ENCODE measurements at regions not wholly inside any gene's neighbourhood (a gene's known extent, or its start where the extent isn't known, plus 50 kb on each side); places are given as distances from the start of the nearest gene placed in this dataset.

DNA sequence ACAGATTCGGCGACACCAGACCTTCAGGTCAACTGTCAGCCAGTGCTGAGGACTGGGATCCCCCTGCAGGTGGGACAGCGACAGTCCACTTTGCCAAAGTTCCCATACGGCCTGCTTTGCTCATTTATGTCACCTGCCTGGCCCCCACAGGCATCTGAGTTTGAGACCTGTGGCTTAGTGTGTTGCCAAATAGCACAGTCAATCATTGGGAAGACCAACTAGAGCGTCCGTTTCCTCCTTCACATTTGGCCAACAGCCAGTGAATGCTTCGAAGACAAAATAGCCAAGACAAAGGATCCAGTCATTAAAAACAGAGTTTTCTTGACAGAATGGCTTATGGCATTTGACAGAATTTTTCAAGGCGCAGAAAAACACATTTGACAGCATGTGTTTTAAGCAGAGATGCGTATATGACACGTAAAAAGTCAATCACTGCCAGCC, 113.8 kb downstream of the ABCC12 start:
- peak; percentile 20 for DNase-seq (ENCODE audit: low spot score, unreplicated experiment)
- no peaks in the 10 kb centered on the region for H3K36me3 Mint-ChIP-seq (ENCODE audit: insufficient read depth)
- H3K4me1 Mint-ChIP-seq (ENCODE audit: low read depth): peaks cover 2% of the 10 kb centered on the region
- no peak overlapping the region for H3K4me3 Mint-ChIP-seq (ENCODE audit: low read depth)
- no peaks in the 10 kb centered on the region for H3K27me3 Mint-ChIP-seq
- TF ChIP-seq, protein P1, sequence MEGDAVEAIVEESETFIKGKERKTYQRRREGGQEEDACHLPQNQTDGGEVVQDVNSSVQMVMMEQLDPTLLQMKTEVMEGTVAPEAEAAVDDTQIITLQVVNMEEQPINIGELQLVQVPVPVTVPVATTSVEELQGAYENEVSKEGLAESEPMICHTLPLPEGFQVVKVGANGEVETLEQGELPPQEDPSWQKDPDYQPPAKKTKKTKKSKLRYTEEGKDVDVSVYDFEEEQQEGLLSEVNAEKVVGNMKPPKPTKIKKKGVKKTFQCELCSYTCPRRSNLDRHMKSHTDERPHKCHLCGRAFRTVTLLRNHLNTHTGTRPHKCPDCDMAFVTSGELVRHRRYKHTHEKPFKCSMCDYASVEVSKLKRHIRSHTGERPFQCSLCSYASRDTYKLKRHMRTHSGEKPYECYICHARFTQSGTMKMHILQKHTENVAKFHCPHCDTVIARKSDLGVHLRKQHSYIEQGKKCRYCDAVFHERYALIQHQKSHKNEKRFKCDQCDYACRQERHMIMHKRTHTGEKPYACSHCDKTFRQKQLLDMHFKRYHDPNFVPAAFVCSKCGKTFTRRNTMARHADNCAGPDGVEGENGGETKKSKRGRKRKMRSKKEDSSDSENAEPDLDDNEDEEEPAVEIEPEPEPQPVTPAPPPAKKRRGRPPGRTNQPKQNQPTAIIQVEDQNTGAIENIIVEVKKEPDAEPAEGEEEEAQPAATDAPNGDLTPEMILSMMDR (IDR thresholded peaks at IDR 0.05; ENCODE audit: unreplicated experiment): peak; percentile 63
- no peaks in the 10 kb centered on the region for H3K9me3 Mint-ChIP-seq (ENCODE audit: low read depth)
- no peak overlapping the region for H3K27ac Mint-ChIP-seq

DNA sequence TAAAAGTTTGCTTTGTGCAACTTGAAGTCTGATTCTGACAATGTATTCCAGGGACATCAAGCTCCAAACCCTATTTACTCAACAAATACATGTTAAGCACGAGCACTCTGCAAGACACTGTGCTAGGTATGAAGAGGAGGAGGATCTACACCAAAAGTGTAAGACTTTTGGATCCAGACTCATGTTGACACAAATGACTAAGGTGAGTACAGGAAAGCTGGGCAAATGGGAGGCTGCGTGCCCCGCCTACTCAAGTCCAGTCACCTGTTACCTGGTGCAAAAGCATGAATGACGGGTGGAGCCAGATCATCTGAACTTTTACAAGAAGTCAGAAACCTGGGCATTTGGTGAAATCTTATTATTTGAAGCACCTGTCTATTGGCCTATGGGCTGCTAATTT, 120.7 kb downstream of the ABCC12 start:
- Mint-ChIP-seq H3K27me3 (no peaks in the 10 kb centered on the region), H3K27ac (no peak overlapping the region), H3K4me3 (ENCODE audit: low read depth) (no peak overlapping the region), H3K9me3 (ENCODE audit: low read depth) (no peaks in the 10 kb centered on the region), H3K36me3 (ENCODE audit: insufficient read depth) (no peaks in the 10 kb centered on the region), H3K4me1 (ENCODE audit: low read depth) (no peaks in the 10 kb centered on the region)
- TF ChIP-seq, protein P1 (IDR thresholded peaks at IDR 0.05; ENCODE audit: unreplicated experiment): no peak
- no peak for DNase-seq (ENCODE audit: low spot score, unreplicated experiment)

DNA sequence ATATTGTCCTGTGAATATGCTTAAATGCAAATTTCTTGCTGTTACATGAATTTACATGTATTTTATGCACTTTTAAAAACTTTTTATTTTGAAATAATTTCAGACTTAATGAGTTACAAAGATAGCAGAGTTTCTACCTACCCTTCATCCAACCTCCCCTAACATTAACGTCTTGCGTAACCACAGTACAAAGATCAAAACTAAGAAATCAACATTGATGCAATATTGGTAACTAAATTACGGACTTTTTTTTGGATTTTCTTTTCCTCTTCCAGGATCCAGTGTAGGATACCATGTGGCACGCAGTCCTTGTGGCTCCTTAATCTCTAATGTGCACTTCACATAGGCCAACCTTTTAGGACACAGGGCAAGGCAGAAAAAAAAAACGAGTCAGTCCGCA, 124.9 kb downstream of the ABCC12 start:
- no peak overlapping the region for H3K4me3 Mint-ChIP-seq (ENCODE audit: low read depth)
- no peaks in the 10 kb centered on the region for H3K36me3 Mint-ChIP-seq (ENCODE audit: insufficient read depth)
- DNase-seq (ENCODE audit: low spot score, unreplicated experiment): no peak
- no peaks in the 10 kb centered on the region for H3K4me1 Mint-ChIP-seq (ENCODE audit: low read depth)
- no peaks in the 10 kb centered on the region for H3K27me3 Mint-ChIP-seq
- no peaks in the 10 kb centered on the region for H3K9me3 Mint-ChIP-seq (ENCODE audit: low read depth)
- TF ChIP-seq, protein P1 (IDR thresholded peaks at IDR 0.05; ENCODE audit: unreplicated experiment): no peak
- no peak overlapping the region for H3K27ac Mint-ChIP-seq

DNA sequence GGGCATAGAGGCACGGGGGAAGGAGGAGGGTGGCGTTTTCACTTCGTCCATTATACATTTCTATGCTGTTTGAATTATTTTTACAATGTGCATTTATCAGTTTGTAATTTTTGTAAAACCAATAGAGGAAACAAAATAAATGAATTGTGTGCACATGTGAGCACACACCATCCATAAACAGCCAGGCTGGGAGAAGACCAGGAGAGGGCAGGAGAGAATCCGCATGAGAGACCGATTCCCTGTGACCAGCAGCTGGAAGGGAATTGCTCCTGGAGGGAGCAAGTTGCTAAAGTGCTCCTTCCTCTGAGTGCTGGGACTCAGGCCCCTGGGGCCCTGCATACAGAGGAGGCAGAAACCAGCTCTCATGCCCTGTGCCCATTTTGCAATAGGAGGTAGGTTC, 126.0 kb downstream of the ABCC12 start:
- Mint-ChIP-seq H3K27ac (no peak overlapping the region), H3K27me3 (no peaks in the 10 kb centered on the region), H3K4me1 (ENCODE audit: low read depth) (peaks cover 1% of the 10 kb centered on the region), H3K36me3 (ENCODE audit: insufficient read depth) (no peaks in the 10 kb centered on the region), H3K4me3 (ENCODE audit: low read depth) (no peak overlapping the region), H3K9me3 (ENCODE audit: low read depth) (no peaks in the 10 kb centered on the region)
- no peak for DNase-seq (ENCODE audit: low spot score, unreplicated experiment)
- TF ChIP-seq, protein P1 (IDR thresholded peaks at IDR 0.05; ENCODE audit: unreplicated experiment): no peak

- Mint-ChIP-seq H3K27me3 (no peaks in the 10 kb centered on the region), H3K9me3 (ENCODE audit: low read depth) (no peaks in the 10 kb centered on the region), H3K36me3 (ENCODE audit: insufficient read depth) (no peaks in the 10 kb centered on the region), H3K4me1 (ENCODE audit: low read depth) (peaks cover 4% of the 10 kb centered on the region), H3K27ac (no peak overlapping the region), H3K4me3 (ENCODE audit: low read depth) (no peak overlapping the region)
- no peak for DNase-seq (ENCODE audit: low spot score, unreplicated experiment)
- TF ChIP-seq, protein P1 (IDR thresholded peaks at IDR 0.05; ENCODE audit: unreplicated experiment): no peak
Observed at GRCh38 chr16:48025359-48025758, 130.4 kb downstream of the ABCC12 start.

Measured in progenitor cell of endocrine pancreas (in vitro differentiated cells).